Stimulated activated CD4-positive, alpha-beta T cell treated with anti-CD3 and anti-CD28 coated beads, Interleukin-12 subunit alpha, Interleukin-12 subunit beta, amount 100 ng/mL, for 4 hours (primary cell): ENCODE measurements at regions not wholly inside any gene's neighbourhood (a gene's known extent, or its start where the extent isn't known, plus 50 kb on each side); places are given as distances from the start of the nearest gene placed in this dataset.

Source experiments
- DNase-seq: peaks from one replicate; pipeline ENCODE4 v3.0.0-alpha.2; 2020

DNA sequence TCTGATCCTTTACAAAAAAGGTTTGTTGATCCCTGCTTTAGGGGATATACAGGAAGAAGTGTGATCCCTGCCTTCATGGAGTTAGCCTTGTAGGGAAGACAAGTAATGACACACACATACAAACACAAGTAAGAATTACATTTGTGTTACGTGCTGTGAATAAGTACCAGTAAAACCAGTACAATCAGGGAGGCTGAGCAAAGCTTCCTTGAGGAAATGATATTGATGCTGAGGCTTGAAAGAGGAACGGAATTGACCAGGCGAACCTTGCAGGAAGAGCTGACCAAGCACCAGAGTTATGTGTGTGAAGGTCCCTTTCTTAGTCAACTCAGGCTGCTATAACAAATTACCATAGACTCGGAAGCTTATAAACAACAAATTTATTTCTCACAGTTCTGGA lies 83.6 kb upstream of the CACUL1 start:
- no peak for DNase-seq

DNA sequence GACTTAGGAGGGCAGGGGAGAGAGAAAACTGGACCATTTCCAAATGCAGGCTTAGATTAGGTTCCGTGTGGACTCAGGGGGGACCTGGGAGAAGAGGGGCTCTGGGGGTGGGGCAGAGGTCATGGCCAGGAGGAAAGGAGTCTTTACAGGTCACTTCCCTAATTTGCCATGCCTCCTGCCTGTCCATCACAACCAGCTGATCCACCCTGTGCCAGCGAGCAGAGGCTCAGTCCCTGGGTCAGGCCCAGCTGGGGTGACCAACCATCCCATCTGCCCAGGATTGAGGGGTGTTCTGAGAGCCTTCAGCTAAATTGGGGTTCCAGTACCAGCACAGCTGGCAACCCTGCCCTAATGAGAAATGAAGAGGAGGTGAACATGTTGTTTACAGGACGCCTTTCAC lies 84.6 kb upstream of the CACUL1 start:
- DNase-seq = no peak

DNA sequence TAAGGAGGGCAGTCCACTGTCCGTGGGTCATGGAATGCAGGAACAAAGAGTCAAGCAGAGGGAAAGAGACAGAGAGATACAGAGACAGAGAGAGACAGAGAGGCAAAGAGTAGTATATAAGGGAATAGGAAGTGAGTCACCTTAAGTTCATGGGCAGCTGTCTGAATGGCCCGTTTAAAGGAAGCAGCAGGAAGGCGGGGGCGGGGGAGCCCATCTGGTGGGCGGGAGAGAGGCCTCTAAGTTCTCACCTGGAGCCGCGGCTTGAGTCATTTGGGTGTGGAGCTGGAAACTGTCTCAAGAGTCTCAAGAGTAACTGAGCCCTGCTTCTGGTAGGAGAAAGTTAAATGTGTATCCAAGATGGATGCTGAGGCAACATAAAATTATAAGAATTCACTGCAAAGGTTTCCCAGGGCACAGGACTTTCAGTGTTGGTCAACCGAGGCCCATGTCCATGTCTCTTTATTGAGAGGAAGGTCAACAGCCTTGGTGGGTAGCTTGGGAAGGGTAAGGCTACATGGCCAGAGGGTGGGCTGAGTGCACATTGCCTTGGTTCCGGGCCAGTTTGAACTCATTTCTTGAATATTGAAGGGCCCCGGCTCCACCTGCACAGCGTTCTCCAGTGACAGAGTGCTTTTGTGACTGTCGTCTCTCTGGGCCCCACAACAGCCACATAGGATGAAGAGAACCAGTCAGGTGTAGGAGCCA lies 85.5 kb upstream of the CACUL1 start:
- DNase-seq = peak; percentile 37

DNA sequence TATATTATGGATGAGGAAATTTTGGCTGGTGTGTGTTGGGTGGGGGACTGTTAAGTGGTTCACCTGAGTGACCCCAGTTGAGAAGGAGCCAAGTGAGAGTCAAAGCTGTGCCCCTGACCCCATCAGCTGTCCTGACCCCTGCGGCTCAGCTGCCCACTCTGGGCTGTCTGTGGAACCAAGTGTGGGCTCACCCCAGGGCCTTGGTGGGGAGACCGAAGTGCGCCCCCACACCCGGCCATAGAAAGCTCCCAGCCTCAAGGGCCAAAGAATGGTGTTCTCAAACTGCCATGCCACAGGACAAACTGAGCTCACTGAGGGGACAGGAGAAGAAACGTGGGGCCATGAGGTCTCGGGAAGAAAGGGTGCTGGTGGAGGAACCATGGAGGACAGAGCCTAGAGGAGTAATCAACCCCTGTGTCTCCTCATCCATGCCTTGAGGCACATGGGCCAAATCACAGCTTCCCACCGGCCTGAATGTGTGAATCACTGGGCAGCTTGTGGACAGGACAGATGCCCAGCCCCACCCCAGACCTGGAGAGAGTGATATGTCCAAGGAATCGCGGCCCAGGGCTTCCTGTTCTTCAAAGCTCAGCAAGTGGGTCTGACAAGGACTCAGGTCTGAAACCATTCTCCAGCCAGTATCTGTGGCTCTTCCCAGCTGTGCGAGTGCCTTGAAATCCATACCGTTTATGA lies 86.2 kb upstream of the CACUL1 start:
- no peak for DNase-seq

DNA sequence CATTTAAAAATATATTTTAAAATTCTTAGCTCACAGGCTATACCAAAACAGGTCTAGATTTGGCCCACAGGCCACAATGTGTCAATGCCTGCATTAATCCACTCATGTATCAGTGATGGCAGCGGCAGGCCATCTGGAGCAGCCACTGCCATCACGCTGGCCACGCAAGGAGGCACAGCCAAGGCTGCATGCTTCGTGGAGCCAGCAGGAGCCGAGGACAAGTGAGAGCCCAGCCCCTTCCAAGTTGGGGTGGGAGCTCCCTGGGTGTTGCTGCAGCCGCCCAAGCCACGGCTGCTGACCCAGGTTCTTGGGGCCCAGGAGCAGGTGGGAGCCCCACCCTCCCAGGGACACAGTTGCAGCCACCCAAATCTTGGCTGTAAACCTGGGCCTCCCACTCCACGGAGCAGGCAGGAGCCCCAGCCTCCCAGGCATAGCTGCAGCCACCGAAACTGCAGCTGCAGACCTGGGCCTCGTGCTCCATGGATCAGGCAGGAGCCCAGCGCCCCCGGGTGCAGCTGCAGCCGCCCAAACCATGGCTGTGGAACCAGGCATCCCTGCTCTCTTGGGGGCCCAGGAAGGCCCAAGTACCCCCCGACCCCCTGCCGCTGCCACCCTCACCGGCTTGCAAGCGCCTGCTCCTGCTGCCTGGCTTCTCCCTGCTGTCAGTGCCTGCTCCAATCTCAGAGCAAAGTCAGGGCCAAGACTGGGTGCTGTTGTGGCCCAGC lies 87.3 kb upstream of the CACUL1 start:
- no peak for DNase-seq

- DNase-seq = no peak
Measured at GRCh38 chr10:118842843-118843624, 88.3 kb upstream of the CACUL1 start.

GRCh38 chr10:118843647-118844265 lies 89.0 kb upstream of the CACUL1 start:
- no peak for DNase-seq

- DNase-seq = no peak
Measured at GRCh38 chr10:118844731-118845521, 90.2 kb upstream of the CACUL1 start.

- DNase-seq = no peak
Measured at GRCh38 chr10:118845776-118846175, 91.0 kb upstream of the CACUL1 start.

GRCh38 chr10:118850418-118851061 lies 95.8 kb upstream of the CACUL1 start:
- DNase-seq = peak; percentile 71

DNA sequence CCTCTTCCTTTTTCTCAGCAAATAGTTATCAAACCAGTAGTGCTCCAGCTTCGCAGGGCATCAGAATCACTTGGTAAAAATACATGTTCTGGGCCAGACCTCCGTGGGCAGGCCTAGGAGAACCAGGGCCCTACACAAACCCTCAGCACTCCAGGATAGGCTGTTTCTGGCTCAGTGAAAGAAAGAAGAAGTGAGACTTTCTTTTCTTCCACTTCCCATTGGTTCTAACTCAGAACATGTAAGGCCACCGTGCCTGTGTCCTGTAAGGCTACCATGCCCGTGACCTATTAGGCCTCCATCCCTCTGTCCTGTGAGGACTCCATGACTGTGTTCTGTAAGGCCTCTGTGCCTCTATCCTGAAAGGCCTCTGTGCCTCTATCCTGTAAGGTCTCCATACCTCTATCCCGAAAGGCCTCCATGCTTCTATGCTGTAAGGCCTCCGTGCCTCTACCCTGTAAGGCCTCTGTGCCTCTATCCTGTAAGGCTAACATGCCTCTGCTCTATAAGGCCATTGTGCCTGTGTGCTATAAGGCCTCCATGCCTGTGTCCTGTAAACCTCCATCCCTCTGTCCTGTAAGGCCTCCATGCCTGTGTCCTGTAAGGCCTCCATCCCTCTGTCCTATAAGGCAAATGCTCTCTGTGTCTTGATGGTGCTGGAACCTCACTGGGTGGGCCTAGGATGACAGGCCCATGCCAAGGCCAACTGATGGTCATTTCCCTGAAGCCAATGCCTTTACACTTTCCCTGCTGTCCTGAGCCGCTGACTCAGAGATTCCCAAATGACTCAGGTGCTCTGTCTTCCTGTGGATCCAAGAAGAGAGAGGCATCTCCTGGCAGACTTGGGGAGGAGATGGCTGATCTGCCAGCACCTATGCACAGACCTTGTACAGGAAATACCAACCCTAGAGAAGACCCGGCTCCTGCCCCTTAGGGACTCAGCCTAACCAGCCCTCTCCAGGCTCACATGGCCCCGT lies 96.6 kb upstream of the CACUL1 start:
- DNase-seq = no peak

- DNase-seq = no peak
Measured at GRCh38 chr10:118853916-118854315, 99.1 kb upstream of the CACUL1 start.

DNA sequence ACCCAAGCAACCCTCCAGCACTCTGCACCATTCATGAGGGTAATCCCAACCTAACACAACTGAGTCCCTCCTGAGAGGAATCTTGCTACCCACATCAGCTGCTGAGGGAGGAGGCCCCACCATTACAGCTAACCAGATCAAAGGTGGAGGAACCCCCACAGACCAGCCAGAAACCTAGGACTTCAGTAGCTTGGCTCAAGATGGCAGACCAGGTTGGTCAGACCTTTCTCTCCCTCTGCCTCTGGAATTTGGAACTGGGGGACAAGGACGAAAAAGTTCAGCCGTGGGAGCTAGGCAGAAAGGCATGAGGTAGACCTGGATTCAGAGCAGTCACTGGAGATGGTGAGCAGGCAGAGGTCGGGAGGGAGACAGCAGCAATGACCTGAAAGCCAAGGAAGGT lies 101.3 kb upstream of the CACUL1 start:
- no peak for DNase-seq

GRCh38 chr10:118865998-118866693 lies 111.4 kb upstream of the CACUL1 start:
- DNase-seq = no peak

GRCh38 chr10:118867768-118868167 lies 113.0 kb upstream of the CACUL1 start:
- DNase-seq = no peak

GRCh38 chr10:118868589-118868988 lies 113.8 kb upstream of the CACUL1 start:
- no peak for DNase-seq

GRCh38 chr10:118870467-118871243 lies 115.9 kb upstream of the CACUL1 start:
- no peak for DNase-seq

- no peak for DNase-seq
Measured at GRCh38 chr10:118871244-118871865, 116.6 kb upstream of the CACUL1 start.
